Thyroid gland (tissue), 4 donors: ENCODE measurements at regions not wholly inside any gene's neighbourhood (a gene's known extent, or its start where the extent isn't known, plus 50 kb on each side); places are given as distances from the start of the nearest gene placed in this dataset.

Source experiments
- CTCF ChIP-seq, 6 experiments: fragments of 200-600 bp in 3 of 6; fragments of 450-650 bp in 3 of 6; sonication (generic) in 3 of 6; IDR thresholded peaks; one replicate each; pipeline ENCODE4 v1.5.1; 2016 to 2019; ENCODE audit warnings: antibody characterized with exemption in 6 of 6, mild to moderate bottlenecking in 2 of 6, inconsistent platforms in 1 of 6, moderate library complexity in 1 of 6
- POLR2A ChIP-seq, 2 donors: fragments of 450-650 bp; IDR thresholded peaks; one replicate each; pipeline ENCODE4 v1.6.1; 2017; ENCODE audit warnings: antibody characterized with exemption in 2 of 2, mild to moderate bottlenecking in 2 of 2, moderate library complexity in 1 of 2

- TF ChIP-seq POLR2A (IDR thresholded peaks at IDR 0.05) = no peak
- TF ChIP-seq CTCF (IDR thresholded peaks at IDR 0.05) = no peak
These were observed 361.9 kb upstream of the JARID2 start for GRCh38 chr6:14883921-14884320.
